ENCODE measurements at regions not wholly inside any gene's neighbourhood (a gene's known extent, or its start where the extent isn't known, plus 50 kb on each side); places are given as distances from the start of the nearest gene placed in this dataset.

DNA sequence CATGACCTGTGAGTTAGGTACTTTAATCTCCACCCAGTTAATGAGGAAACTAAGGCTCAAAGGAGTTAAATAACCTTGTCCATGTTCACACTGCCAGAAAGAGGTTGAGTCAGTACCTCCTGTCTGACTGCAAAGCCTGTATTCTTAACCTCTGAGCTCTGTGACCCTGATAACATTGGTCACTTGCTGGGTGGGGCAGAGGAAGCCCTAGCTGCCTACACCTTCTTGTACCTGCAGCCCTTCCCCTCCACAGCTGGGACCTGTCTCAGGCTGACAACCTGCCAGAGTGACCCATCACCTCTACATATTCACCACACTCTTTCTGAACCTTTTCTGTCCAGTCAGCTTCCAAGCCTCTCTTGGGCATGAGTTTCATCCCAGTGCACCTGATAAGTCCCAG, 106.1 kb upstream of the HES1 start (continued):
- TF ChIP-seq ZNF331 (CRISPR knock-in tag; IDR thresholded peaks at IDR 0.05; ENCODE audit: low read depth) (no peak), POLR2AphosphoS5 (IDR thresholded peaks at IDR 0.05; ENCODE audit: low read depth) (no peak), EZH2phosphoT487 (IDR thresholded peaks at IDR 0.05; ENCODE audit: unreplicated experiment) (no peak), JUNB (IDR thresholded peaks at IDR 0.05; ENCODE audit: unreplicated experiment) (no peak), STAT1 (IDR thresholded peaks at IDR 0.05; ENCODE audit: unreplicated experiment) (no peak), ZNF114 (CRISPR knock-in tag; IDR thresholded peaks at IDR 0.05) (no peak), EZH2 (IDR thresholded peaks at IDR 0.05; ENCODE audit: low read depth, unreplicated experiment) (no peak)

DNA sequence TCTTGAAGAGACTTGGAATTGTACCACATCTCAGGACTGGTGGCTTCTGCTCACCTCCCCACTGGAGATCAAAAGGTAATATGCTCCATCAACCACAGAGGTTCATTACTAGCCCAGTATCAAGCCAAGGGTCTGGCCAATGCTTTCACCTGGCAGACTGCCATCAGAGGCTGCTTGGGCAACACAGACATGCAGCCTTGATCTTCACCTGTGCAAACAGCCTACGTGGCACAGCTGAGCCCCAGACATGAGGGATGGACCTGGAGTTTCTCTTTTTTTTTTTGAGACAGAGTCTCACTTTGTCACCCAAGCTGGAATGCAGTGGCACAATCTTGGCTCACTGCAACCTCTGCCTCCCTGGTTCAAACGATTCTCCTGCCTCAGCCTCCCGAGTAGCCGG, 105.6 kb upstream of the HES1 start:
- Mint-ChIP-seq H3K4me1 (peaks cover 21% of the 10 kb centered on the region), H3K36me3 (ENCODE audit: low read depth) (no peaks in the 10 kb centered on the region), H3K9me3 (no peaks in the 10 kb centered on the region), H3K27me3 (ENCODE audit: insufficient read depth, low read depth, poor library complexity) (peaks cover 15% of the 10 kb centered on the region), H3K4me3 (no peak overlapping the region), H3K27ac (no peak overlapping the region)
- TF ChIP-seq ZNF331 (CRISPR knock-in tag; IDR thresholded peaks at IDR 0.05; ENCODE audit: low read depth): no peak
- no peak for TF ChIP-seq CREB1 (CRISPR knock-in tag; IDR thresholded peaks at IDR 0.05; ENCODE audit: low read depth)
- no peak for TF ChIP-seq ZNF462 (CRISPR knock-in tag; IDR thresholded peaks at IDR 0.05)
- TF ChIP-seq STAT1 (IDR thresholded peaks at IDR 0.05; ENCODE audit: unreplicated experiment): no peak
- no peak for TF ChIP-seq EZH2phosphoT487 (IDR thresholded peaks at IDR 0.05; ENCODE audit: unreplicated experiment)
- TF ChIP-seq ETS1 (IDR thresholded peaks at IDR 0.05): no peak
- TF ChIP-seq, protein P1, sequence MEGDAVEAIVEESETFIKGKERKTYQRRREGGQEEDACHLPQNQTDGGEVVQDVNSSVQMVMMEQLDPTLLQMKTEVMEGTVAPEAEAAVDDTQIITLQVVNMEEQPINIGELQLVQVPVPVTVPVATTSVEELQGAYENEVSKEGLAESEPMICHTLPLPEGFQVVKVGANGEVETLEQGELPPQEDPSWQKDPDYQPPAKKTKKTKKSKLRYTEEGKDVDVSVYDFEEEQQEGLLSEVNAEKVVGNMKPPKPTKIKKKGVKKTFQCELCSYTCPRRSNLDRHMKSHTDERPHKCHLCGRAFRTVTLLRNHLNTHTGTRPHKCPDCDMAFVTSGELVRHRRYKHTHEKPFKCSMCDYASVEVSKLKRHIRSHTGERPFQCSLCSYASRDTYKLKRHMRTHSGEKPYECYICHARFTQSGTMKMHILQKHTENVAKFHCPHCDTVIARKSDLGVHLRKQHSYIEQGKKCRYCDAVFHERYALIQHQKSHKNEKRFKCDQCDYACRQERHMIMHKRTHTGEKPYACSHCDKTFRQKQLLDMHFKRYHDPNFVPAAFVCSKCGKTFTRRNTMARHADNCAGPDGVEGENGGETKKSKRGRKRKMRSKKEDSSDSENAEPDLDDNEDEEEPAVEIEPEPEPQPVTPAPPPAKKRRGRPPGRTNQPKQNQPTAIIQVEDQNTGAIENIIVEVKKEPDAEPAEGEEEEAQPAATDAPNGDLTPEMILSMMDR (conservative IDR thresholded peaks at IDR 0.05; ENCODE audit: low read depth in 2 of 2): no peak
- TF ChIP-seq ZNF114 (CRISPR knock-in tag; IDR thresholded peaks at IDR 0.05): no peak
- TF ChIP-seq EZH2 (IDR thresholded peaks at IDR 0.05; ENCODE audit: low read depth, unreplicated experiment): no peak
- Histone ChIP-seq H3K4me2 (no peak overlapping the region), H3K9me2 (ENCODE audit: insufficient read depth) (no peaks in the 10 kb centered on the region; the same call in 1 of the 2 replicates), H2AFZ (no peak overlapping the region), H3K27me3 (ENCODE audit: insufficient read depth) (no peaks in the 10 kb centered on the region), H3K79me2 (replicated peaks; ENCODE audit: insufficient read depth) (no peaks in the 10 kb centered on the region), H3K36me3 (ENCODE audit: insufficient read depth) (no peaks in the 10 kb centered on the region), H3K27ac (ENCODE audit: low read depth) (no peak overlapping the region), H3K4me1 (ENCODE audit: insufficient read depth) (peaks cover 24% of the 10 kb centered on the region), H3F3A (replicated peaks; ENCODE audit: low read depth) (no peaks in the 10 kb centered on the region), H3K4me3 (no peak overlapping the region), H4K20me1 (replicated peaks; ENCODE audit: insufficient read depth) (no peaks in the 10 kb centered on the region)
- ATAC-seq (no peak), DNase-seq (ENCODE audit: low spot score) (no peak)
